Activated CD4-positive, alpha-beta T cell treated with anti-CD3 and anti-CD28 coated beads, Interleukin-10, Interleukin-2, amounts not matched to agents 100 ng/mL and 50 ng/mL, durations not matched to agents 16 hours and 8 hours (primary cell): ENCODE measurements at regions not wholly inside any gene's neighbourhood (a gene's known extent, or its start where the extent isn't known, plus 50 kb on each side); places are given as distances from the start of the nearest gene placed in this dataset.

Experiments used
- DNase-seq: peaks from one replicate; pipeline ENCODE4 v3.0.0-alpha.2; 2020

- no peak for DNase-seq
Observed at GRCh38 chr6:41429506-41430504, 94.4 kb downstream of the NCR2 start.

DNA sequence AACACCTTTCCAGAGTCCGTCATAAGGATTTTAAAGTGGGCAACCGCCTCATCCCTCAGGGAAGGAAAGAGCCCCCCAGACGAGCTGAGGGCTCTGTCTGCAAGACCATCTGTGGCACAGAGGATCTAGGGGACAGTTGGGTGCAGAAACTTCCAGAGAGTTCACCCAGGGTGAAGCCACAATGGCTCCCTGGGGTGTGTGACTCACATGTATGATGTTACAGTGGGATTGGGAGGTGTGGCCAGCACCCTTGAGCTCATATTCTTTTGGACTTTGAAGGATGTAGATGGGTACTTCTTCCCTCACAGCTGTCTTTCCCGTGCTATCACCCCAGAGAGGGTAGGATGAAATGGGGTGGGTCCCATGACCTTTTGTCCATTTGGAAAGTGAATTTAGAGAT is 95.5 kb downstream of the NCR2 start:
- DNase-seq, result no peak

- DNase-seq, result no peak
Observed at GRCh38 chr6:41432280-41432679, 96.9 kb downstream of the NCR2 start.

GRCh38 chr6:41434803-41435481 is 99.5 kb downstream of the NCR2 start:
- no peak for DNase-seq

DNA sequence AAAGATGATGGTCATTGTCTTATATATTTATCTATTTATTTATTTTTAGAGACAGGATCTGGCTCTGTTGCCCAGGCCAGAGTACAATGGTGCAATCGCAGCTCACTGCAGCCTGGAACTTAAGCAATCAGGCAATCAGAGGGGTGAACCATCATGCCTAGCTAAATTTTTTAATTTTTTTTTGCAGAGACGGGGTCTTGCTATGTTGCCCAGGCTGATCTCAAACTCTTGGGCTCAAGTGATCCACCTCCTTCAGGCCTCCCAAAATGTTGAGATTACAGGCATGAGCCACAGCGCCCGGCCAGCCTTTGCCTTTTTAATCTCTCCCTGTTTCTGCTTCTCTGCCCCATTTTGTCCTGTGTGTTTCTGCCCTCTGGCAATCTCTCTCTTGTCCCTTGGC is 102.2 kb downstream of the NCR2 start:
- DNase-seq, result no peak

GRCh38 chr6:41438746-41439145 is 103.3 kb downstream of the NCR2 start:
- no peak for DNase-seq

DNA sequence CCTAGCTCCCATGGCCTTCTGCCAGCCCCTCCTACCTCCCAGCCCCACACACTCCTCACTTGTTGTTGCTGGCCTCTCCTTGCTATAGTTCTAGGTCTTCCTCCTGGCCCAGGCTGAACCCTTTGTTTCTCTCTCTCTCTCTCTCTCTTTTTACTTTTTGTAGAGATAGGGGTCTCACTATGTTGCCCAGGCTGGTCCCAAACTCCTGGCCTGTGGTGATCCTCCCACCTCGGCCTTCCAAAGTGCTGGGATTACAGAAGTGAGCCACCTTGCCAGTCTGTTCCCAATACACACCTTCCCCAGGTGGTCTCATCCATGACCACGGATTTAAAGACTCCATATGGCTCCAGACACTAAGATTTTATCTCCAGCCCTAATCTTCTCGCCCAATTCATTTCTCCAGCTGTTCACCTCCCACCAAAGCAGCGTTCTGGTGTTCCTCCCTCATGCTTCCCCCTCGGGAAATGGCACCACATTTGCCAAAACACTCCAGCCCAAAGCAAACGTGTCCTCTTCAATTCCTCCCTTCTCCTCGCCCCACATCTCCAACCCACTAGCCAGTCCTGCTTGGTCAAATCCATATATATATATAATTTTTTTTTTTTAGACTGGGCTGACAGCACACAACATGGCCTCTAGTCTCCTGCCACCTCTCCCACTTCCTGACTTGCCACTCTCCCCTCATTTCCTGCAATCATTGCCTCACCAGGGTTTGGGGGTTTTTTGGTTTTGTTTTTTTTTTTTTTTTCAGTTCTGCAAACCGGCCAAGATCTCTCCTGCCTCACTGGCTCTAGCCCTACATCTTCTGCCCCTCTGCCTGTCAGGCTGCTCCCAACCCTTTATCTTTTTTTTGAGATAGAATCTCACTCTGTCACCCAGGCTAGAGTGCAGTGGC is 104.4 kb downstream of the NCR2 start:
- DNase-seq, result peak; percentile 59

DNA sequence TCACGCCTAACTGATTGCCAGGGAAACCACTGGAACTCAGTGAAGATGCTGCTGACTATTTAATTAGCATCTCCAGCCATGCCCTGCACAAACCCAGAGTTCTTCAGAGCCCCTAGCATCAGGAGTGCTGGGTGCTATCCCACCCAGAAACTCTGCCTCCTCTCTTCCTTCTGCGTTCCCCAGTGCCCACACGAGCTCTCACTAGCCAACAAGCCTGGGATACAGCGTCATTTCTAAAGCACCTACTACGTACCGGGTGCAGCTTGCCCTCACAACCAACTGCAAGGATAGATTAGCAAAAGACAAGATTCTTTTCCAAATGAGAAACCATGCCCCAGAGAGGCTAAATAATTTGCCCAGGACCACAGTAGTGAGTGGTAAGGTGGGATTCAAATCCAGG is 105.2 kb upstream of the FOXP4 start:
- no peak for DNase-seq

- DNase-seq, result no peak
Observed at GRCh38 chr6:41441598-41442351, 104.4 kb upstream of the FOXP4 start.

GRCh38 chr6:41442352-41442672 is 103.9 kb upstream of the FOXP4 start:
- DNase-seq, result no peak

DNA sequence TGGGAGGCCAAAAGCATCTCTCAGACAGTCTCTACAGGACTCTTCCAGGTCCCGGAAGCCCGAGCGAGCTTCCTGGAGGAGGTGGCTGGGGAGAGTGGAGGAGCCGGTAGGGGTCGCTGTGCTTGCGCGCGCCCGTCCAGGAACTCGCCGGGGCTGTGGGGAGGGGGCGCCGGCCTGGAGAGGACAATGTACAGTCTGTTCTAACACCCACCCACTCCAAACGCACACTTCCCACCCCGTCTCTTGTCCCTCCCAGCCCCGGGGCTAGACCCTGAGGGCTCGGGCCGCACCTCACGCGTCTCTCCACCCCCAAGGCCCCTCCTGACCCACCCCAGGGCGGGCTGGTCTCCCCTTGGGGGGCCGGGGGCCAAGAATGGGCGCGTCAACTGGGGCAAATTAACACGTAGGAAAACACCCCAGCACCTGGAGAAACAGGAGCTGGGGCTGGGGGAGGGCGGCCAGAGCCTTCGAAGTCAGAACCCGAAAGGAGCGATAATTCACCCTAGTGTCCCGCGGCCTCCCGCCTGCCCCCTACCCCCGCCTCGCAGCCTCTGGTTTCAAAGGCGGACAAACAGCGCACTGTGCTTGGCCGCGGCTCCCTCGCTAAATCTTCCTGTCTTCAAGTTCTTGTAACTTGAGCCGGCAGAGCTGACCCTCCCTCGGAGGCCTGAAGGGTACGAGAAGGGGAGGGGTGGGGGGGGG is 103.2 kb upstream of the FOXP4 start:
- no peak for DNase-seq

GRCh38 chr6:41443616-41444525 is 102.3 kb upstream of the FOXP4 start:
- no peak for DNase-seq

- DNase-seq, result no peak
Observed at GRCh38 chr6:41445261-41445660, 100.9 kb upstream of the FOXP4 start.

- DNase-seq, result no peak
Observed at GRCh38 chr6:41446132-41446531, 100.0 kb upstream of the FOXP4 start.

DNA sequence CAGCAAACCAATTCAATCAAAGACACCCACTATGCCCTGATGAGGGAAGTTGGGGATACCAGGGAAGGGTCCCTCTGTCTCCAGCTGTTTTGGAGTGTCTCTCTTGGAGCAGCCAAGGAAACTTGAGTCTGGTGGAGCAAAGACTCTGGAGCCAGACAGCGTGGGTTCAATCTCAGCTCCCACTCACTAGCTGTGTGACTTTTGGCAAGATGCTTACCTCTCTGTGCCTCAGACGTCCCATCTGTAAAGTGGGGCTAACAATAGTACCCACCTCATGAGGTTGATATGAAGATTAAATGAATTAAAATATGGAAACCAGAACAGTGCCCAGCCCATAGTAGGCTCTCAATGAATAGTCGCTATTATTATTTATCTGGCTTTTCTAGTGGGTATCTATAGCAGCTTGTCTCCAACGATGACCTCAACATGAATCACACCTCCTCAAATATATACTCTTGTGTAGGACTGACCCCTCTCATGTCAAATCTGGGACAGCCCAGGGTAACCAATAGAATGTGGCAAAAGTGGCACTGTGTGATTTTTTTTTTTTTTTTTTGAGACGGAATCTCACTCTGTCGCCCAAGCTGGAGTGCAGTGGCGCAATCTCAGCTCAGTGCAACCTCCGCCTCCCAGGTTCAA is 99.2 kb upstream of the FOXP4 start:
- DNase-seq, result no peak

DNA sequence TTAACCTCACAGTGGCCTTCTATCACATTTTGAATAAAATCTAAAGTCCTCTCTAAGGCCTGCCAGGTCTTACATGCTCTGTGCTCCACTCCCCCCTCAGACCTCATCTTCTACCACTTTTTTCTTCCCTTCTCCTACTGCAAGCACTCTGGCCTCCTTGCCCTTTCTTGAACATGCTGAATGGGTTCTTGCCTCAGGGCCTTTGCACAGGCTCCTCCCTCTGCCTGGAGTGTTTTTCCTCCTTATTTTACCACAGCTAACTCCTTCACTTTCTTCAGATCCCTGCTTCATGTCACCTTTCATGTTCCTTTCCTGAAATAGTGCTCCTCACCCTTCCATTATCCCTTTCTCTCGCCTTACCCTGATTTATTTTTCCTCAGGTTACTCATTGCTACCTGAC is 97.9 kb upstream of the FOXP4 start:
- no peak for DNase-seq

GRCh38 chr6:41449399-41450245 is 96.6 kb upstream of the FOXP4 start:
- no peak for DNase-seq

DNA sequence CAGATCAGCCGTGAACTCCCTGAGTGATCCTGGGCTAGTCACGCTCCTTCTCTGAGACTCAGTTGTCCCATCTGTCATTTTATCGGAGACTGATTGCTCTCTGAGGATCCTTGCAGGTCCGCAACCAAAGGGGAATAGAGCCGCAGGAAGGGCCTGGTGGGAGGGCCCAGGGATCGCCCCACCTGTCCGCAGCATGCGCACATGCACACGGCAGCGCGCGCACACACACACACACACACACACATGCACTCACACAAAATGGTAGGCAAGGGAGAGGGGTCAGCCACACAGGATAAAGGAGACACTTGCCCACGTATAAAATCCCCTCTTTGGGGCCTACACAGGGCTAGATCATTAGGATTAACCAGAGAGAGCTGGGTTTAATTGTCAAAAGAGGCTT is 95.6 kb upstream of the FOXP4 start:
- no peak for DNase-seq

- DNase-seq, result no peak
Observed at GRCh38 chr6:41451039-41451438, 95.1 kb upstream of the FOXP4 start.
